WTC11 (cell line): ENCODE measurements at regions not wholly inside any gene's neighbourhood (a gene's known extent, or its start where the extent isn't known, plus 50 kb on each side); places are given as distances from the start of the nearest gene placed in this dataset.

Source experiments
- ATAC-seq: fragments of 200-7000 bp; cut with Tn5 transposase; 2 replicates; pipeline ENCODE4 v1.10.0; 2021; ENCODE audit warnings: mild to moderate bottlenecking, moderate library complexity
- CTCF ChIA-PET: fragments of 300-600 bp; sonication (Branson Sonifier 250); formaldehyde crosslinking; loops from one replicate; lab custom pipeline; 2021; ENCODE audit warnings: antibody characterized with exemption; lab: Charles Lee
- POLR2A ChIA-PET: fragments of 350-600 bp; sonication (Branson Sonifier 250); formaldehyde crosslinking; loops from one replicate; lab custom pipeline; 2021; ENCODE audit warnings: antibody characterized with exemption; lab: Charles Lee
- DNase-seq: peaks from one replicate; pipeline ENCODE4 v3.0.0; 2021; ENCODE audit warnings: low spot score
- H3K27ac Mint-ChIP-seq: 2 replicates; pipeline ENCODE4 v1.8.0; 2021; ENCODE audit warnings: mixed read lengths
- H3K27me3 Mint-ChIP-seq: 2 replicates; pipeline ENCODE4 v1.8.0; 2021; ENCODE audit warnings: low read depth, mild to moderate bottlenecking, moderate library complexity, mixed read lengths
- H3K36me3 Mint-ChIP-seq: 2 replicates; pipeline ENCODE4 v1.8.0; 2021; ENCODE audit warnings: mixed read lengths
- H3K4me1 Mint-ChIP-seq: 2 replicates; pipeline ENCODE4 v1.8.0; 2022; ENCODE audit warnings: mixed read lengths
- H3K4me3 Mint-ChIP-seq: 2 replicates; pipeline ENCODE4 v1.8.0; 2021; ENCODE audit warnings: mild to moderate bottlenecking, moderate library complexity, mixed read lengths
- H3K9me3 Mint-ChIP-seq: 2 replicates; pipeline ENCODE4 v1.8.0; 2021; ENCODE audit warnings: mixed read lengths
- ARID4B ChIP-seq: sonication (generic); formaldehyde crosslinking; IDR thresholded peaks from 2 replicates; pipeline ENCODE4 v1.8.0; 2023; ENCODE audit warnings: missing genetic modification reagents, mild to moderate bottlenecking, borderline replicate concordance
- ATF1 ChIP-seq: sonication (generic); formaldehyde crosslinking; IDR thresholded peaks from 2 replicates; pipeline ENCODE4 v1.8.1; 2023; ENCODE audit warnings: mild to moderate bottlenecking, moderate library complexity, missing genetic modification reagents
- ATF6 ChIP-seq: sonication (generic); formaldehyde crosslinking; IDR thresholded peaks from 2 replicates; pipeline ENCODE4 v1.8.1; 2023; ENCODE audit warnings: mild to moderate bottlenecking, missing genetic modification reagents
- CREM ChIP-seq: sonication (generic); formaldehyde crosslinking; IDR thresholded peaks from 2 replicates; pipeline ENCODE4 v1.8.1; 2022; ENCODE audit warnings: mild to moderate bottlenecking, missing genetic modification reagents, moderate library complexity
- E2F1 ChIP-seq: sonication (generic); formaldehyde crosslinking; IDR thresholded peaks from 2 replicates; pipeline ENCODE4 v1.8.0; 2022; ENCODE audit warnings: mild to moderate bottlenecking, missing genetic modification reagents
- ERG ChIP-seq: fragments of 250-450 bp; sonication (Bioruptor Pico); IDR thresholded peaks from 2 replicates; pipeline ENCODE4 v1.8.0; 2021; ENCODE audit warnings: mild to moderate bottlenecking
- ETV6 ChIP-seq: sonication (generic); formaldehyde crosslinking; IDR thresholded peaks from 2 replicates; pipeline ENCODE4 v1.8.1; 2022; ENCODE audit warnings: mild to moderate bottlenecking, missing genetic modification reagents
- IRF1 ChIP-seq: sonication (generic); formaldehyde crosslinking; IDR thresholded peaks from 2 replicates; pipeline ENCODE4 v1.8.0; 2023; ENCODE audit warnings: missing genetic modification reagents
- JUN ChIP-seq: sonication (generic); formaldehyde crosslinking; IDR thresholded peaks from 2 replicates; pipeline ENCODE4 v1.8.0; 2023; ENCODE audit warnings: mild to moderate bottlenecking, missing genetic modification reagents
- MLX ChIP-seq: sonication (generic); formaldehyde crosslinking; IDR thresholded peaks from 2 replicates; pipeline ENCODE4 v1.8.1; 2023; ENCODE audit warnings: mild to moderate bottlenecking, missing genetic modification reagents, moderate library complexity
- NFATC4 ChIP-seq: fragments of 250-450 bp; sonication (Bioruptor Pico); IDR thresholded peaks from 2 replicates; pipeline ENCODE4 v1.9.0; 2021; ENCODE audit warnings: mild to moderate bottlenecking
- OVOL2 ChIP-seq: fragments of 250-450 bp; sonication (Bioruptor Pico); IDR thresholded peaks from 2 replicates; pipeline ENCODE4 v1.9.0; 2021; ENCODE audit warnings: mild to moderate bottlenecking, borderline replicate concordance
- PRDM15 ChIP-seq: sonication (generic); formaldehyde crosslinking; IDR thresholded peaks from 2 replicates; pipeline ENCODE4 v1.8.0; 2022; ENCODE audit warnings: missing genetic modification reagents
- RORB ChIP-seq: fragments of 250-450 bp; sonication (Bioruptor Pico); IDR thresholded peaks from 2 replicates; pipeline ENCODE4 v1.9.0; 2021; ENCODE audit warnings: mild to moderate bottlenecking
- SMAD3 ChIP-seq: sonication (generic); formaldehyde crosslinking; IDR thresholded peaks from 2 replicates; pipeline ENCODE4 v1.8.0; 2022; ENCODE audit warnings: missing genetic modification reagents, mild to moderate bottlenecking, borderline replicate concordance
- USF1 ChIP-seq: sonication (generic); formaldehyde crosslinking; IDR thresholded peaks from 2 replicates; pipeline ENCODE4 v1.8.0; 2022; ENCODE audit warnings: mild to moderate bottlenecking, missing genetic modification reagents
- ZNF121 ChIP-seq: sonication (generic); formaldehyde crosslinking; IDR thresholded peaks from 2 replicates; pipeline ENCODE4 v1.8.0; 2023; ENCODE audit warnings: missing genetic modification reagents
- ZNF512 ChIP-seq: sonication (generic); formaldehyde crosslinking; IDR thresholded peaks from 2 replicates; pipeline ENCODE4 v1.8.1; 2022; ENCODE audit warnings: missing genetic modification reagents, borderline replicate concordance

- ATAC-seq, result no peak
- no peak for DNase-seq
- no peak for TF ChIP-seq ARID4B (CRISPR knock-in tag)
- TF ChIP-seq OVOL2 (CRISPR knock-in tag), result no peak
- TF ChIP-seq ATF6 (CRISPR knock-in tag), result no peak
- TF ChIP-seq RORB, result no peak
- TF ChIP-seq, all 79 proteins: peak for 0
- H3K36me3 Mint-ChIP-seq, result no peaks in the 10 kb centered on the region
- no peak overlapping the region for H3K27ac Mint-ChIP-seq
- H3K27me3 Mint-ChIP-seq, result no peaks in the 10 kb centered on the region
- no peak overlapping the region for H3K4me3 Mint-ChIP-seq
- no peaks in the 10 kb centered on the region for H3K9me3 Mint-ChIP-seq
- ChIA-PET CTCF (interaction anchor here (0.6 to 1.0 kb wide), 3 partner anchors 80 to 225 kb away, joined by 3 to 4 read pairs (median 3); partner anchors contain the start of gene MYCN), POLR2A (no interaction called here)
- H3K4me1 Mint-ChIP-seq, result peaks cover 33% of the 10 kb centered on the region
Measured at GRCh38 chr2:16114070-16114469, 173.7 kb downstream of the MYCN start.

GRCh38 chr2:16113568-16113967 is 173.2 kb downstream of the MYCN start:
- H3K9me3 Mint-ChIP-seq, result no peaks in the 10 kb centered on the region
- DNase-seq (no peak), ATAC-seq (no peak)
- TF ChIP-seq ERG (CRISPR knock-in tag), result no peak
- no peak for TF ChIP-seq MLX (CRISPR knock-in tag)
- no peak for TF ChIP-seq SMAD3 (CRISPR knock-in tag)
- no peak for TF ChIP-seq IRF1 (CRISPR knock-in tag)
- no peak for TF ChIP-seq ATF1 (CRISPR knock-in tag)
- TF ChIP-seq USF1 (CRISPR knock-in tag), result no peak
- TF ChIP-seq ETV6 (CRISPR knock-in tag), result no peak
- TF ChIP-seq E2F1 (CRISPR knock-in tag), result no peak
- no peak for TF ChIP-seq CREM (CRISPR knock-in tag)
- TF ChIP-seq NFATC4 (CRISPR knock-in tag), result no peak
- TF ChIP-seq ZNF121 (CRISPR knock-in tag), result no peak
- TF ChIP-seq JUN (CRISPR knock-in tag), result no peak
- TF ChIP-seq ZNF512 (CRISPR knock-in tag), result no peak
- no peak for TF ChIP-seq PRDM15

More at GRCh38 chr2:16113568-16113967, 173.2 kb downstream of the MYCN start:
- ChIA-PET POLR2A (no interaction called here), CTCF (interaction anchor here (1.0 kb wide), 1 partner anchor 79 kb away, joined by 4 read pairs; no protein-coding TSS in a partner anchor)
- no peaks in the 10 kb centered on the region for H3K36me3 Mint-ChIP-seq
- no peak overlapping the region for H3K4me3 Mint-ChIP-seq
- H3K27ac Mint-ChIP-seq, result no peak overlapping the region
- peaks cover 33% of the 10 kb centered on the region for H3K4me1 Mint-ChIP-seq
- H3K27me3 Mint-ChIP-seq, result no peaks in the 10 kb centered on the region
